DMS153 (cell line): ENCODE measurements at regions not wholly inside any gene's neighbourhood (a gene's known extent, or its start where the extent isn't known, plus 50 kb on each side); places are given as distances from the start of the nearest gene placed in this dataset.

Source experiments
- DNase-seq: peaks from one replicate; lab custom pipeline; 2025; lab: John Stamatoyannopoulos, UW

- no peak for DNase-seq
Measured at GRCh38 chr1:69436151-69436550, 131.6 kb upstream of the LRRC7 start.

- no peak for DNase-seq
Measured at GRCh38 chr1:69438056-69438795, 129.5 kb upstream of the LRRC7 start.

GRCh38 chr1:69441496-69441895 lies 126.2 kb upstream of the LRRC7 start:
- DNase-seq: no peak

- no peak for DNase-seq
Measured at GRCh38 chr1:69451196-69451595, 116.5 kb upstream of the LRRC7 start.

- no peak for DNase-seq
Measured at GRCh38 chr1:69455718-69456117, 112.0 kb upstream of the LRRC7 start.

GRCh38 chr1:69459244-69459643 lies 108.5 kb upstream of the LRRC7 start:
- DNase-seq: no peak

GRCh38 chr1:69475021-69475420 lies 92.7 kb upstream of the LRRC7 start:
- DNase-seq: no peak

- DNase-seq: no peak
Measured at GRCh38 chr1:69479734-69480133, 88.0 kb upstream of the LRRC7 start.

- no peak for DNase-seq
Measured at GRCh38 chr1:69483246-69483645, 84.5 kb upstream of the LRRC7 start.

- no peak for DNase-seq
Measured at GRCh38 chr1:69485616-69486015, 82.1 kb upstream of the LRRC7 start.

- DNase-seq: no peak
Measured at GRCh38 chr1:69491416-69491815, 76.3 kb upstream of the LRRC7 start.

GRCh38 chr1:69492286-69492685 lies 75.4 kb upstream of the LRRC7 start:
- no peak for DNase-seq

- DNase-seq: no peak
Measured at GRCh38 chr1:69494221-69494620, 73.5 kb upstream of the LRRC7 start.

- no peak for DNase-seq
Measured at GRCh38 chr1:69497441-69498221, 70.1 kb upstream of the LRRC7 start.

- DNase-seq: no peak
Measured at GRCh38 chr1:69498711-69499110, 69.0 kb upstream of the LRRC7 start.

- no peak for DNase-seq
Measured at GRCh38 chr1:69499203-69499803, 68.4 kb upstream of the LRRC7 start.

GRCh38 chr1:69502991-69503390 lies 64.7 kb upstream of the LRRC7 start:
- no peak for DNase-seq

- no peak for DNase-seq
Measured at GRCh38 chr1:69504730-69505252, 62.9 kb upstream of the LRRC7 start.

GRCh38 chr1:69506311-69506710 lies 61.4 kb upstream of the LRRC7 start:
- DNase-seq: no peak

- DNase-seq: no peak
Measured at GRCh38 chr1:69506721-69507120, 61.0 kb upstream of the LRRC7 start.

- no peak for DNase-seq
Measured at GRCh38 chr1:69510026-69510425, 57.7 kb upstream of the LRRC7 start.

- DNase-seq: no peak
Measured at GRCh38 chr1:69511426-69512192, 56.1 kb upstream of the LRRC7 start.
